HEK293 (cell line): ENCODE measurements at regions not wholly inside any gene's neighbourhood (a gene's known extent, or its start where the extent isn't known, plus 50 kb on each side); places are given as distances from the start of the nearest gene placed in this dataset.

Experiments used
- CTCF ChIA-PET: fragments of 350-600 bp; formaldehyde crosslinking; extraction: SDS; loops from one replicate; lab custom pipeline; 2021; ENCODE audit warnings: antibody characterized with exemption; lab: Yijun Ruan, JAX
- POLR2A ChIA-PET: fragments of 300-600 bp; formaldehyde crosslinking; extraction: SDS; loops from one replicate; lab custom pipeline; 2020; ENCODE audit warnings: antibody characterized with exemption, inconsistent platforms; lab: Yijun Ruan, JAX
- H3K27ac ChIP-seq: fragments of 200-500 bp; sonication (Bioruptor generic); 2 replicates; pipeline ENCODE4 v1.5.1; 2014; ENCODE audit warnings: low read depth, low read length, control low read depth, inconsistent platforms; ENCODE audit errors: extremely low read depth
- H3K36me3 ChIP-seq, 2 experiments: fragments of 200-500 bp in 1 of 2; sonication (Bioruptor generic) in 1 of 2; 1 replicate in 1 of 2; 2 replicates in 1 of 2; pipeline ENCODE4 v1.5.1; 2014 to 2017; ENCODE audit warnings: inconsistent platforms in 2 of 2, low read length in 2 of 2; ENCODE audit not compliant: control insufficient read depth in 2 of 2, insufficient read depth in 1 of 2
- H3K4me1 ChIP-seq: fragments of 200-500 bp; sonication (Bioruptor generic); 2 replicates; pipeline ENCODE4 v1.5.1; 2014; ENCODE audit warnings: mild to moderate bottlenecking, low read length, inconsistent platforms; ENCODE audit not compliant: control insufficient read depth, insufficient read depth
- H3K4me3 ChIP-seq: 2 replicates; pipeline ENCODE4 v1.5.1; 2011; ENCODE audit warnings: low read depth, mild to moderate bottlenecking, control low read depth, low read length, moderate library complexity
- H3K9me3 ChIP-seq: fragments of 200-500 bp; sonication (Bioruptor generic); 2 replicates; pipeline ENCODE4 v1.5.1; 2014; ENCODE audit warnings: low read depth, low read length, inconsistent platforms; ENCODE audit not compliant: control insufficient read depth, insufficient read depth
- KLF16 ChIP-seq: fragments of 450-650 bp; formaldehyde crosslinking; IDR thresholded peaks from 2 replicates; pipeline ENCODE4 v1.5.1; 2017; ENCODE audit warnings: missing biosample characterization, missing genetic modification characterization
- SCRT1 ChIP-seq: fragments of 450-650 bp; formaldehyde crosslinking; IDR thresholded peaks from 2 replicates; pipeline ENCODE4 v1.5.1; 2016; ENCODE audit warnings: missing biosample characterization, missing genetic modification characterization, borderline replicate concordance
- ZBTB26 ChIP-seq: fragments of 450-650 bp; formaldehyde crosslinking; optimal IDR thresholded peaks from 2 replicates; pipeline ENCODE3; 2016; ENCODE audit warnings: missing biosample characterization, mild to moderate bottlenecking, missing genetic modification characterization
- ZFP37 ChIP-seq: fragments of 450-650 bp; formaldehyde crosslinking; IDR thresholded peaks from 2 replicates; pipeline ENCODE4 v1.5.1; 2016; ENCODE audit warnings: missing biosample characterization, missing genetic modification characterization
- ZFP69B ChIP-seq: fragments of 450-650 bp; formaldehyde crosslinking; IDR thresholded peaks from 2 replicates; pipeline ENCODE4 v1.5.1; 2016; ENCODE audit warnings: missing biosample characterization, missing genetic modification characterization
- ZNF138 ChIP-seq: fragments of 450-650 bp; formaldehyde crosslinking; IDR thresholded peaks from 2 replicates; pipeline ENCODE4 v1.5.1; 2016; ENCODE audit warnings: missing biosample characterization, missing genetic modification characterization, borderline replicate concordance
- ZNF174 ChIP-seq: fragments of 450-650 bp; formaldehyde crosslinking; IDR thresholded peaks from 2 replicates; pipeline ENCODE4 v1.5.0; 2017; ENCODE audit warnings: missing biosample characterization, mild to moderate bottlenecking, missing genetic modification characterization
- ZNF184 ChIP-seq: fragments of 450-650 bp; IDR thresholded peaks from 2 replicates; pipeline ENCODE4 v1.5.1; 2018; ENCODE audit warnings: missing biosample characterization, mild to moderate bottlenecking, missing genetic modification characterization
- ZNF211 ChIP-seq: fragments of 450-650 bp; formaldehyde crosslinking; IDR thresholded peaks from 2 replicates; pipeline ENCODE4 v1.5.1; 2016; ENCODE audit warnings: low read depth, missing biosample characterization, missing genetic modification characterization
- ZNF335 ChIP-seq: fragments of 450-650 bp; formaldehyde crosslinking; conservative IDR thresholded peaks from 2 replicates; pipeline ENCODE4 v1.5.1; 2016; ENCODE audit warnings: missing biosample characterization, missing genetic modification characterization
- ZNF354C ChIP-seq: fragments of 450-650 bp; formaldehyde crosslinking; IDR thresholded peaks from 2 replicates; pipeline ENCODE4 v1.5.1; 2016; ENCODE audit warnings: missing biosample characterization, missing genetic modification characterization, low read depth, borderline replicate concordance
- ZNF501 ChIP-seq: fragments of 450-650 bp; formaldehyde crosslinking; IDR thresholded peaks from 2 replicates; pipeline ENCODE4 v1.5.1; 2016; ENCODE audit warnings: missing biosample characterization, missing genetic modification characterization
- ZNF596 ChIP-seq: fragments of 450-650 bp; IDR thresholded peaks from 2 replicates; pipeline ENCODE4 v1.5.0; 2018; ENCODE audit warnings: missing biosample characterization, mild to moderate bottlenecking, missing genetic modification characterization, moderate library complexity
- ZNF623 ChIP-seq: fragments of 450-650 bp; formaldehyde crosslinking; IDR thresholded peaks from 2 replicates; pipeline ENCODE4 v1.5.1; 2016; ENCODE audit warnings: missing biosample characterization, missing genetic modification characterization
- ZNF677 ChIP-seq: fragments of 450-650 bp; IDR thresholded peaks from 2 replicates; pipeline ENCODE4 v1.5.0; 2018; ENCODE audit warnings: missing biosample characterization, mild to moderate bottlenecking, missing genetic modification characterization, moderate library complexity
- ZNF776 ChIP-seq: fragments of 450-650 bp; formaldehyde crosslinking; IDR thresholded peaks from 2 replicates; pipeline ENCODE4 v1.5.0; 2017; ENCODE audit warnings: missing biosample characterization, missing genetic modification characterization, borderline replicate concordance
- ZNF791 ChIP-seq: fragments of 450-650 bp; formaldehyde crosslinking; IDR thresholded peaks from 2 replicates; pipeline ENCODE4 v1.5.1; 2016; ENCODE audit warnings: missing biosample characterization, missing genetic modification characterization
- ZNF792 ChIP-seq: fragments of 450-650 bp; formaldehyde crosslinking; IDR thresholded peaks from 2 replicates; pipeline ENCODE4 v1.5.1; 2016; ENCODE audit warnings: missing biosample characterization, missing genetic modification characterization
- ZSCAN4 ChIP-seq: fragments of 450-650 bp; formaldehyde crosslinking; IDR thresholded peaks from 2 replicates; pipeline ENCODE4 v1.5.1; 2017; ENCODE audit warnings: missing biosample characterization, missing genetic modification characterization
- TF ChIP-seq, protein P1 (sequence below): fragments of 450-650 bp; formaldehyde crosslinking; IDR thresholded peaks from 2 replicates; pipeline ENCODE4 v1.5.1; 2016; ENCODE audit warnings: missing biosample characterization, missing genetic modification characterization
- TF ChIP-seq, protein P2 (sequence below): fragments of 450-650 bp; formaldehyde crosslinking; IDR thresholded peaks from 2 replicates; pipeline ENCODE4 v1.5.0; 2017; ENCODE audit warnings: missing biosample characterization, missing genetic modification characterization, borderline replicate concordance
- TF ChIP-seq, protein P3 (sequence below): fragments of 450-650 bp; formaldehyde crosslinking; IDR thresholded peaks from 2 replicates; pipeline ENCODE4 v1.5.1; 2016; ENCODE audit warnings: missing biosample characterization, missing genetic modification characterization

- Histone ChIP-seq H3K9me3 (no peaks in the 10 kb centered on the region), H3K27ac (no peak overlapping the region), H3K36me3 (no peaks in the 10 kb centered on the region), H3K4me3 (no peak overlapping the region), H3K4me1 (no peaks in the 10 kb centered on the region)
- TF ChIP-seq ZFP37 (no peak), ZNF211 (no peak), ZNF792 (tag by site-specific recombination) (no peak)
- CTCF ChIA-PET = no interaction called here
- POLR2A ChIA-PET = no interaction called here
Observed at GRCh38 chr9:135320331-135320730, 159.3 kb upstream of the PPP1R26 start.

GRCh38 chr9:135320943-135321342 is 158.6 kb upstream of the PPP1R26 start:
- Histone ChIP-seq H3K27ac (no peak overlapping the region), H3K36me3 (no peaks in the 10 kb centered on the region), H3K9me3 (no peaks in the 10 kb centered on the region), H3K4me1 (no peaks in the 10 kb centered on the region), H3K4me3 (no peak overlapping the region)
- TF ChIP-seq KLF16 (tag by site-specific recombination) (no peak), ZNF677 (tag by site-specific recombination) (no peak), ZNF184 (tag by site-specific recombination) (no peak), ZNF596 (tag by site-specific recombination) (no peak), ZNF791 (tag by site-specific recombination) (no peak), ZNF174 (no peak), ZNF138 (no peak), ZFP69B (tag by site-specific recombination) (no peak), ZNF501 (tag by site-specific recombination) (no peak), ZNF335 (no peak), ZNF354C (tag by site-specific recombination) (no peak)
- TF ChIP-seq, protein P1, sequence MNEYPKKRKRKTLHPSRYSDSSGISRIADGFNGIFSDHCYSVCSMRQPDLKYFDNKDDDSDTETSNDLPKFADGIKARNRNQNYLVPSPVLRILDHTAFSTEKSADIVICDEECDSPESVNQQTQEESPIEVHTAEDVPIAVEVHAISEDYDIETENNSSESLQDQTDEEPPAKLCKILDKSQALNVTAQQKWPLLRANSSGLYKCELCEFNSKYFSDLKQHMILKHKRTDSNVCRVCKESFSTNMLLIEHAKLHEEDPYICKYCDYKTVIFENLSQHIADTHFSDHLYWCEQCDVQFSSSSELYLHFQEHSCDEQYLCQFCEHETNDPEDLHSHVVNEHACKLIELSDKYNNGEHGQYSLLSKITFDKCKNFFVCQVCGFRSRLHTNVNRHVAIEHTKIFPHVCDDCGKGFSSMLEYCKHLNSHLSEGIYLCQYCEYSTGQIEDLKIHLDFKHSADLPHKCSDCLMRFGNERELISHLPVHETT (tag by site-specific recombination) = no peak
- TF ChIP-seq, protein P2, sequence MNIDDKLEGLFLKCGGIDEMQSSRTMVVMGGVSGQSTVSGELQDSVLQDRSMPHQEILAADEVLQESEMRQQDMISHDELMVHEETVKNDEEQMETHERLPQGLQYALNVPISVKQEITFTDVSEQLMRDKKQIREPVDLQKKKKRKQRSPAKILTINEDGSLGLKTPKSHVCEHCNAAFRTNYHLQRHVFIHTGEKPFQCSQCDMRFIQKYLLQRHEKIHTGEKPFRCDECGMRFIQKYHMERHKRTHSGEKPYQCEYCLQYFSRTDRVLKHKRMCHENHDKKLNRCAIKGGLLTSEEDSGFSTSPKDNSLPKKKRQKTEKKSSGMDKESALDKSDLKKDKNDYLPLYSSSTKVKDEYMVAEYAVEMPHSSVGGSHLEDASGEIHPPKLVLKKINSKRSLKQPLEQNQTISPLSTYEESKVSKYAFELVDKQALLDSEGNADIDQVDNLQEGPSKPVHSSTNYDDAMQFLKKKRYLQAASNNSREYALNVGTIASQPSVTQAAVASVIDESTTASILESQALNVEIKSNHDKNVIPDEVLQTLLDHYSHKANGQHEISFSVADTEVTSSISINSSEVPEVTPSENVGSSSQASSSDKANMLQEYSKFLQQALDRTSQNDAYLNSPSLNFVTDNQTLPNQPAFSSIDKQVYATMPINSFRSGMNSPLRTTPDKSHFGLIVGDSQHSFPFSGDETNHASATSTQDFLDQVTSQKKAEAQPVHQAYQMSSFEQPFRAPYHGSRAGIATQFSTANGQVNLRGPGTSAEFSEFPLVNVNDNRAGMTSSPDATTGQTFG (tag by site-specific recombination) = no peak
- POLR2A ChIA-PET = no interaction called here
- CTCF ChIA-PET = no interaction called here

DNA sequence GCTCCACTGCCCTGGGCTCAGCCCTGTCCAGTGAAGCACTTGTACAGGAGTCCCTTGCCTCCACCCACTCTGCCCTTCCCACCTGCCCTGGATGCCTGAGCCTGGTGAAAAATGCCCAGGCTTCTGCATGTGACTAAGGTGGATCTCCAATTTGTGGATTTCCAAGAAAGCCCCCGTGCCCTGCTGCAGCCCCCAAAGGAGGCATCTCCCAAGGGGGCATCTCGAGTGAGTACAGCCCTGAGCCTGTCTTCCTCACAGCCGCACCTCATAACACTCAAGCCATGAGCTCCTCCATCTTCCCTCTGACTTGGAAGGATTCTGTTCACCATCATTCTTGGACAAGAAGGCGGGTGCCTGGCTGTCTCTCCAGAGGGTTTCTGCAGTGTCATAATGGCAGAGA is 158.0 kb upstream of the PPP1R26 start:
- CTCF ChIA-PET = interaction anchor here (0.7 kb wide), 1 partner anchor 344 kb away, joined by 3 read pairs; no protein-coding TSS in a partner anchor
- no peaks in the 10 kb centered on the region for H3K36me3 ChIP-seq
- no peak overlapping the region for H3K27ac ChIP-seq
- H3K9me3 ChIP-seq = no peaks in the 10 kb centered on the region
- no peaks in the 10 kb centered on the region for H3K4me1 ChIP-seq
- H3K4me3 ChIP-seq = no peak overlapping the region
- POLR2A ChIA-PET = no interaction called here
- no peak for TF ChIP-seq ZSCAN4 (tag by site-specific recombination)
- TF ChIP-seq ZBTB26 (tag by site-specific recombination) = no peak
- TF ChIP-seq ZNF776 = no peak
- TF ChIP-seq ZNF623 = no peak
- TF ChIP-seq SCRT1 (tag by site-specific recombination) = no peak
- TF ChIP-seq, protein P3, sequence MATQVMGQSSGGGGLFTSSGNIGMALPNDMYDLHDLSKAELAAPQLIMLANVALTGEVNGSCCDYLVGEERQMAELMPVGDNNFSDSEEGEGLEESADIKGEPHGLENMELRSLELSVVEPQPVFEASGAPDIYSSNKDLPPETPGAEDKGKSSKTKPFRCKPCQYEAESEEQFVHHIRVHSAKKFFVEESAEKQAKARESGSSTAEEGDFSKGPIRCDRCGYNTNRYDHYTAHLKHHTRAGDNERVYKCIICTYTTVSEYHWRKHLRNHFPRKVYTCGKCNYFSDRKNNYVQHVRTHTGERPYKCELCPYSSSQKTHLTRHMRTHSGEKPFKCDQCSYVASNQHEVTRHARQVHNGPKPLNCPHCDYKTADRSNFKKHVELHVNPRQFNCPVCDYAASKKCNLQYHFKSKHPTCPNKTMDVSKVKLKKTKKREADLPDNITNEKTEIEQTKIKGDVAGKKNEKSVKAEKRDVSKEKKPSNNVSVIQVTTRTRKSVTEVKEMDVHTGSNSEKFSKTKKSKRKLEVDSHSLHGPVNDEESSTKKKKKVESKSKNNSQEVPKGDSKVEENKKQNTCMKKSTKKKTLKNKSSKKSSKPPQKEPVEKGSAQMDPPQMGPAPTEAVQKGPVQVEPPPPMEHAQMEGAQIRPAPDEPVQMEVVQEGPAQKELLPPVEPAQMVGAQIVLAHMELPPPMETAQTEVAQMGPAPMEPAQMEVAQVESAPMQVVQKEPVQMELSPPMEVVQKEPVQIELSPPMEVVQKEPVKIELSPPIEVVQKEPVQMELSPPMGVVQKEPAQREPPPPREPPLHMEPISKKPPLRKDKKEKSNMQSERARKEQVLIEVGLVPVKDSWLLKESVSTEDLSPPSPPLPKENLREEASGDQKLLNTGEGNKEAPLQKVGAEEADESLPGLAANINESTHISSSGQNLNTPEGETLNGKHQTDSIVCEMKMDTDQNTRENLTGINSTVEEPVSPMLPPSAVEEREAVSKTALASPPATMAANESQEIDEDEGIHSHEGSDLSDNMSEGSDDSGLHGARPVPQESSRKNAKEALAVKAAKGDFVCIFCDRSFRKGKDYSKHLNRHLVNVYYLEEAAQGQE (tag by site-specific recombination) = no peak
